ENCODE measurements at regions not wholly inside any gene's neighbourhood (a gene's known extent, or its start where the extent isn't known, plus 50 kb on each side); places are given as distances from the start of the nearest gene placed in this dataset.
"Not testable (repeated sequence)": the region's sequence is repeated elsewhere in the genome, so short reads cannot be mapped to it uniquely, and the experiment has no call there.

DNA sequence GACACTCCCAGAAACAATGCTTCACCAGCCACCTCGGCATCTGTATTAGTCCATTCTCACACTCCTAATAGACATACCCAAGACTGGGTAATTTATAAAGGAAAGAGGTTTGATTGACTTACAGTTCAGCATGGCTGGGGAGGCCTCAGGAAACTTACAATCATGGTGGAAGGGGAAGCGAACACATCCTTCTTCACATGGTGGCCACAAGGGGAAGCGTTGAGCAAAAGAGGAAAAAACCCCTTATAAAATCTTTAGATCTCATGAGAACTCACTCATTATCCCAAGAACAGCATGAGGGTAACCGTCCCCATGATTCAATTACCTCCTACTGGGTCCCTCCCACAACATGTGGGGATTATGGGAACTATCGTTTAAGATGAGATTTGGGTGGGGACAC, 140.9 kb downstream of the LIG4 start:
- DNase-seq: not testable (repeated sequence)

GRCh38 chr13:108070925-108071324, 144.4 kb downstream of the LIG4 start:
- DNase-seq: no peak

DNA sequence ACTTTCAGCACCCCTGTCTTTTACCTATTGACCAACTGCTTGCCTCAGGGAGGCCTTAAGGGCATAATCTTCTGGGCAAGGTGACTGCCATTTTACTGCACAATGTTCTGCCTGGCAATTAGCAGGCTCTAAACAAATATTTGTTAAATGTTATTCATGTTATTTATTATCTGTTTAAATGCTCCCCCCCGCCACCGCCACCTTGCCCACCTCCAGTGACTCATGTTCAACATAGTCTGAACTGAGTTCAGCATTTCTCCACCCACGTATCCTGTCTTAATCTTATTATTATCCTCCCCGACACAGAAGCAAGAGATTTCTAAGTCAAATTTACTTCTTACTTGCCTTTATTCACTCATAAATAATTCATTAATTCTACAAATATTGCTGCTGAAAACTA, 144.8 kb downstream of the LIG4 start:
- no peak for DNase-seq

GRCh38 chr13:108069521-108070210, 145.7 kb downstream of the LIG4 start:
- DNase-seq: no peak

DNA sequence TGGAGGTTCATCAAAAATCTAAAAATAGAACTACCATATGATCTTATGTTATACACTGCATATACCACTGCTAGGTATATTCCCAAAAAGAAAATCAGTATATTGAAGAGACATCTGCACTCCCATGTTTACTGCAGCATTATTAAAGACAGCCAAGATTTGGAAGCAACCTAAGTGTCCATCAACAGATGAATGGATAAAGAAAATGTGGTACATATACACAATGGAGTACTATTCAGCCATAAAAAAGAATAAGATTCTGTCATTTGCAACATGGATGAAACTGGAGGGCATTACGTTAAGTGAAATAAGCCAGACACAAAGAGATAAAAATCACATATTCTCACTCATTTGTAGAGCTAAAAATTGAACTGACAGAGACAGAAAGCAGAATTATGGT, 151.0 kb downstream of the LIG4 start:
- DNase-seq: not testable (repeated sequence)

DNA sequence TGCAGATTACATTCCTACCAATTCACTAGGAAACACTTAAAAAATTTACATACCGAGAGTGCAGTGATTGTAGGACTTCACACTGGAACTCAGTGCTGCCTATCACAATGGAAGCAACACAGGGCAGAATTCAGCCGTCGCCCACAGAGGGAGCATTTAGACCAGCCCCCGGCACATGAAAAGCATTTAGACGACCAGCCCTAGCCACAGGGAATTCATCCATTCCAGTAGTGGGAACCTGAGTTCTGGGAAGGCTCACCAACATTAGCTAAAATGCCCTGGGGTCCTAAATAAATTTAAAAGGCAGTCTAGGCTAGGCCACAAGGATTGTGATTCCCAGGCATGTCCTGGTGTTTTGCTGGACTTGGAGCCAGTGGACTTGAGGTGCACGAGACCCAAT, 155.2 kb downstream of the LIG4 start:
- no peak for DNase-seq

DNA sequence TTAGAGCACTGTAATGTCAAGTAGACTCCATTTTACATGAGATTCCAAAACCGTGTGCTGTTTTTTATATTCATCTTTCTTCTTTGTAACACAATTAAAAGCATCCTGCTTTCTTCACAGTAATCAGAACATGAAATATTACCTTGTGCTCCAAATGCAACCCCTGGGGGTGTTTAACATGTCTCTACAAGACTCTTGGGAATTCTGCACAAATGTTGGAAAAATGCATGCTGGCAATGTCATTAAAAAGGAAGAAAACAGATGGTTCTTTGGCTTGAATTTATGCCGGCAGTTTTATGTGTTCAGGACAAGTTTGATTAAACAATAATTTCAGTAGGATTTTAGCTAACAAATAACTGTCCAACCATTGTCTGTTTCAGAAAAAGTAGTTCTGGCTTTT, 159.1 kb downstream of the LIG4 start:
- DNase-seq: no peak

DNA sequence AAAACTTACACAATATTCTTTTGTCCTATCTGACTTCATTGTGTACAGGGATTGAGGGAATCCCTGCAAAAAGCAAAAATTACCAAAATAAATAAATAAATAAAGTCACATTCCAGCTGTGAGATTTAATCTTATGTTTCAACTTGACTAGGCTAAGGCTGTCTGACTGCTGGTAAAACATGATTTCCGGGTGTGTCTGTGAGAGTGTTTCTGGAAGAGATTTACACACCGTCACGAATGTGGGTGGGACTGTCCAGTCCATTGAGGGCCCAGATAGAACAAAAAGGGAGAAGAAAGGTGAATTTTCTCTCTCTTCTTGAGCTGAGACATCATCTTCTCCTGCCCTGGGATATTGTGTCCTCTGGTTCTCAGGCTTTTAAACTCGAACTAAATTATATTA, 166.1 kb downstream of the LIG4 start:
- no peak for DNase-seq

DNA sequence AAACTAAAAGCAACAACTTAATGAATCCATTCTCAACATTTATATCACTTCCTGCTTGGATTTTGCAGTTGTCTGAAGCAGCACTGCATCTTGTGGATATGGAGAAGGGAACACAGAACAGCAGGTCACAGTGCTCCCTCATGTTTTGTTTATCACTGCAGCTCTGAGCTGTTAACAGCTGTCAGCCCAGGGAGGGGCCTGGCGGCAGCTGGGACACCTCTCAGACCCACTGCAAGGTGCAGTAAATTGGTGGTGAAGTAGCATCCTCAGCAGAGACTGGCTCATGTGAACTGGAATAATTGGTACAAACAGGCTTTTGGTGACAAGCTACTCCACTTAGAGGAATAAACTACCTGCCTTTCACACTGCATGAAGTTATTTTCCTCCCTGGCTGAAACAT, 170.4 kb downstream of the LIG4 start:
- no peak for DNase-seq

DNA sequence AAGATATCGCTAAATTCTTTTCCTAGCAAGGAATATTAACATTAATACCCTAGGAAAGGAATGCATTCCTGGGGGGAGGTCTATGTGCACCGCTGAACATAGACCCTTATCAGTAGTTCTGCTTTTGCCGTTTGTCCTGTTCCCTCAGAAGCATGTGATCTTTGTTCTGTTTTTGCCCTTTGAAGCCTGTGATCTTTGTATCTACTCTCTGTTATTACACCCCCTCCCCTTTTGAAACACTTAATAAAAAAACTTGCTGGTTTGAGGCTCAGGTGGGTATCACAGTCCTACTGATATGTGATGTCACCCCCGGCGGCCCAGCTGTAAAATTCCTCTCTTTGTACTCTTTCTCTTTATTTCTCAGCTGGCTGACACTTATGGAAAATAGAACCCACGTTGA, 172.5 kb downstream of the LIG4 start:
- not testable (repeated sequence) for DNase-seq

- no peak for DNase-seq
Observed at GRCh38 chr13:108037348-108037747, 178.0 kb downstream of the LIG4 start.

DNA sequence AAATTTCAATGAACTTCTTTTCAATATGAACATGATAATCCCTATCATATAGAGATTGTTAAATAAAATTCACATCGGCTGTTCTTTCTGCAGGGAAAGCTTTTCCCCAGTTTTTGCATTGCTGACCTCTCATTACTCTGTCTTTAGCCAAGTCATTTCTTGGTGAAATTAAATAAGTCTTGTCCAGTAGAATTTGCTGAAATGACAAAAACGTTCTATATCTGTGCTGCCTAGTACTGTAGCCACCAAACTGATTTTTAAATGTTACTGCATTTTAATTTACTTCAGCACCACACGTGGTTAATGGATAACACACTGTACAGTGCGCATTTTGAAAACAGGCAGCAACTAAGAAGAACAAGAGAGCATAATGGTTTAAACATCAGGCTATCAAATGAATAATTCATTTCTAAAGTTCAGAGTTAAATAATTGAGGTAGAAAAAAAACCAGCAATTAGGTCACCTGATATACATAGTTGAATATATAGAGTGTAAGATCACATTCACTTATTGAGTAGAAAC, 178.9 kb downstream of the LIG4 start:
- no peak for DNase-seq

DNA sequence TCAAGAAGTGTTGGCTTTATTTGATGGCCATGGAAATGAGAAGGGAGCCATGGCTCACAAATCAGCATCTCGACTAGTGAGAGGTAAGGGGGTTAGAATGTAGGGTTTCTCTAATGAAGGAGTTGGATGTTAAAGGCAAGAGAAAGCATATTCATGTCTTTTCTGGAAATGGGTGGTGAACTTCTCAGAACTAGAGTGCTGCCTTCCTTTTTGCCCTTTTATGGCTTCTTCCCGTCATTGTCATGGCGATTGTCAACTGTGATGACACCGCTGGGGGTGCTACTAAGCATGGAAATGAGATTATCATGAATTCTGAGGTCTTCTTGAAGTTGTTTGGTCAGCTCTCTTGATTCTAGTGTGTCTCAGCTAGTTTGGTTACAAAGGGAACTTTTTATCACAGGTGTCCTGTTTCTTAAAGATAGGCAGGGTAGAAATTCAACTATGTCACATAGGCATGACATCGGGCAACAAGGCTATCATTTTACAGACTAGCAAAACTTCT, 180.4 kb downstream of the LIG4 start:
- DNase-seq: no peak

- DNase-seq: no peak
Observed at GRCh38 chr13:108033800-108034707, 181.3 kb downstream of the LIG4 start.

GRCh38 chr13:108031865-108032264, 183.5 kb downstream of the LIG4 start:
- DNase-seq: no peak

- DNase-seq: no peak
Observed at GRCh38 chr13:108030769-108031168, 184.6 kb downstream of the LIG4 start.

GRCh38 chr13:108026680-108027410, 188.5 kb downstream of the LIG4 start:
- DNase-seq: no peak

- no peak for DNase-seq
Observed at GRCh38 chr13:108020027-108020426, 195.3 kb downstream of the LIG4 start.

- no peak for DNase-seq
Observed at GRCh38 chr13:108018371-108018870, 196.9 kb downstream of the LIG4 start.

DNA sequence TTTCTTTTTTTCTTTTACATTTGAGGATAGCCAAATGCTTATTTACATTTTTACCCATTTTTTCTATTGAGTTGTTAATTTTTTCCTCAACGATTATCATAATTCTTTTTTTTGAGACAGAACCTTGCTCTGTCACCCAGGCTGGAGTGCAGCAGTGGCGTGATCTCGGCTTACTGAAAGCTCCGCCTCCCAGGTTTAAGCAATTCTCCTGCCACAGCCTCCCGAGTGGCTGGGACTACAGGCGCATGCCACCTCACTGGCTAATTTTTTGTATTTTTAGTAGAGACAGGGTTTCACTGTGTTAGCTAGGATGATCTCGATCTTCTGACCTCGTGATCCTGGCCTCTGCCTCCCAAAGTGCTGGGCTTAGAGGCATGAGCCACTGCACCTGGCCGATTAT, 208.7 kb downstream of the LIG4 start:
- DNase-seq: no peak

DNA sequence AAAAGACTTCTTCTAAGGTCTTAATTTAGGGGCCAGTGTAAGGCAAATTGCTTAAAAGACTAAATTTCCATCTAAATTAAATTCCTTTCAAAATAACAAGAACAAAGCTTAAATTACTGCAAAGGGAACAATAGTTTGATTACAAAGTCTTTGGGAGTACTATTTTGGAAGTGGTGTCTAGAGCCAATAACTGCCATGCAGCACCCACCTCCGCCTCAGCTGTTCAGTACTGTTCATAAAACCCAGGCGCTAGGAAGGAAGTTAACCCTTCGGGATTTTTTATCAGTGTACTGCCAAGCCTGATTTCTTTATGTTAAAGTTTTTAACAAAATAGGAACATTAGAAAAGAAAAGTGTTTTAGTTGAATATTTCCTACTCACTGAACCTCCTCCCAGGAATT, 210.1 kb downstream of the LIG4 start:
- no peak for DNase-seq

DNA sequence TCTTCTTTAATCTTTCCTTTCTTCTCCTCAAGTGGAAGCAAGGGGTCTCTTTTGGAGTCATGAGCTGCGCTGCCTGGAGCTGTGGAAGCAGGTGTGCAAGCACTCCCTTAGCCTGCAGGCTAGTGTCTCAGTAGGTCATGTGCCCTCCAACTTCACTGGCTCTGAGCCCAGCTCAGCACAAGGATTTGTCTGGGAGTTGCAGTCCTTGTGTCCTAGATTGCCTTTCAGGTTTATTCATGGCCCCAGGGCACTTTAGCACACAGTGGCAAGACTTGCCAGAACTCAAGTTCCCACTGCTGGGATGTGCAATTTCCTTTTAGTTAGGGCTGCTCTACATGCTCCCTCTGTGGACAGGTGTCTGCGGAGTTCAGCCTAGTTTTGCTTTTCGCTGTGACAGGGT, 211.7 kb downstream of the LIG4 start:
- no peak for DNase-seq

DNA sequence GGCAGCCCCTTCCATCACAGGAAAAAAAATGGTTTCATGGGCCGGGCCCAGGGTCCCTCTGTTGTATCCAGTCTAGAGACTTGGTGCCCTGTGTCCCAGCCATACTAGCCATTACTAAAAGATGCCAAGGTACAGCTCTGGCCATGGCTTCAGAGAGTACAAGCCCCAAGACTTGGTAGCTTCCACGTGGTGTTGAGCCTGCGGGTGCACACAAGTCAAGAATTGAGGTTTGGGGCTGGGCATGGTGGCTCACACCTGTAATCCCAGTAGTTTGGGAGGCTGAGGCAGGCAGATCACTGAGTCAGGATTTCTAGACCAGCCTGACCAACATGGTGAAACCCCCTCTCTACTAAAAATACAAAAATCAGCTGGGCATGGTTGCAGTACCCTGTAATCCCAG, 214.3 kb downstream of the LIG4 start:
- DNase-seq: no peak

All from left hindlimb (tissue), 1 donor.